K562 (cell line): ENCODE measurements at regions not wholly inside any gene's neighbourhood (a gene's known extent, or its start where the extent isn't known, plus 50 kb on each side); places are given as distances from the start of the nearest gene placed in this dataset.

ENCODE experiments used
- ATAC-seq: fragments of 200-7000 bp; cut with Tn5 transposase; 3 replicates; pipeline ENCODE4 v1.9.1; 2020; ENCODE audit warnings: moderate library complexity
- BruUV-seq: library from RNA; stranded (reverse); fragments of 400-500 nt; replicated peaks from 2 replicates; lab custom pipeline; 2021; lab: Mats Ljungman, UMichigan
- CTCF ChIA-PET: fragments of 300-600 bp; formaldehyde crosslinking; extraction: SDS; loops from one replicate; lab custom pipeline; 2021; ENCODE audit warnings: low intra/inter-chr PET ratio; lab: Yijun Ruan, JAX
- POLR2A ChIA-PET: fragments of 300-600, 350-650 bp; sonication (Branson Sonifier 250); formaldehyde crosslinking; extraction: SDS; loops from one replicate; lab custom pipeline; 2021; ENCODE audit warnings: antibody characterized with exemption, inconsistent platforms; lab: Yijun Ruan, JAX
- DNase-seq, 4 experiments: peaks; one replicate each; pipeline versions ENCODE4 v3.0.0 to v3.0.0-alpha.2; 2011 to 2018; ENCODE audit warnings: low spot score in 3 of 4, mixed read lengths in 3 of 4; ENCODE audit errors: extremely low read depth in 1 of 4
- FAIRE-seq: peaks from 2 replicates; lab custom pipeline; 2011; peaks lifted over from hg19 to GRCh38; lab: Jason Lieb, UNC
- H2AFZ ChIP-seq: 2 replicates; pipeline ENCODE4 v1.6.0; 2011; ENCODE audit warnings: low read depth, low read length, control low read depth, inconsistent platforms
- H3K27ac ChIP-seq: fragments of 200-600 bp; 3 replicates; pipeline ENCODE4 v1.8.0; 2011; ENCODE audit warnings: low read depth, mild to moderate bottlenecking, control low read depth, inconsistent platforms, low read length, moderate library complexity, mixed read lengths; ENCODE audit errors: extremely low read depth
- H3K27me3 ChIP-seq, 2 experiments: fragments of 300-600 bp in 1 of 2; 2 replicates in 1 of 2; 3 replicates in 1 of 2; pipeline versions ENCODE4 v1.6.0 to v1.8.0; 2011; ENCODE audit warnings: inconsistent platforms in 2 of 2, low read length in 2 of 2, mild to moderate bottlenecking in 1 of 2, mixed read lengths in 1 of 2, moderate library complexity in 1 of 2; ENCODE audit not compliant: control insufficient read depth in 2 of 2, insufficient read depth in 2 of 2
- H3K36me3 ChIP-seq: fragments of 300-600 bp; 3 replicates; pipeline ENCODE4 v1.8.0; 2011; ENCODE audit warnings: mild to moderate bottlenecking, low read length, inconsistent platforms; ENCODE audit not compliant: control insufficient read depth, insufficient read depth
- H3K4me1 ChIP-seq, 2 experiments: fragments of 200-600 bp in 1 of 2; replicated peaks in 1 of 2; 2 replicates in 1 of 2; 3 replicates in 1 of 2; pipeline versions ENCODE4 v1.5.1 to v1.8.0; 2011; ENCODE audit warnings: inconsistent platforms in 2 of 2, low read length in 2 of 2, mild to moderate bottlenecking in 1 of 2, mixed read lengths in 1 of 2, moderate library complexity in 1 of 2; ENCODE audit not compliant: control insufficient read depth in 2 of 2, insufficient read depth in 2 of 2
- H3K4me2 ChIP-seq: 2 replicates; pipeline ENCODE4 v1.6.1; 2011; ENCODE audit warnings: low read length, control low read depth, inconsistent platforms, mixed read lengths; ENCODE audit not compliant: insufficient read depth
- H3K4me3 ChIP-seq: fragments of 200-600 bp; sonication (generic), shearing (Covaris generic); 2 replicates; pipeline ENCODE4 v1.5.1; 2016; ENCODE audit warnings: control low read depth, inconsistent platforms
- H3K79me2 ChIP-seq: fragments of 200-600 bp; 3 replicates; pipeline ENCODE4 v1.8.0; 2011; ENCODE audit warnings: low read length, inconsistent platforms; ENCODE audit not compliant: control insufficient read depth, insufficient read depth
- H3K9ac ChIP-seq, 2 experiments: 2 replicates each; pipeline versions ENCODE4 v1.6.0 to v1.6.1; 2011; ENCODE audit warnings: low read depth in 2 of 2, low read length in 2 of 2, control low read depth in 1 of 2, inconsistent platforms in 1 of 2, mild to moderate bottlenecking in 1 of 2, mixed read lengths in 1 of 2; ENCODE audit not compliant: insufficient read depth in 1 of 2
- H3K9me1 ChIP-seq: one replicate; pipeline ENCODE4 v1.6.0; 2011; ENCODE audit warnings: inconsistent platforms, mild to moderate bottlenecking, low read length, moderate library complexity; ENCODE audit not compliant: control insufficient read depth, insufficient read depth
- H3K9me3 ChIP-seq: replicated peaks from 2 replicates; pipeline ENCODE4 v1.5.1; 2011; ENCODE audit warnings: low read depth, low read length, inconsistent platforms; ENCODE audit not compliant: control insufficient read depth, insufficient read depth
- H4K20me1 ChIP-seq: replicated peaks from 2 replicates; pipeline ENCODE4 v1.6.1; 2011; ENCODE audit warnings: low read length, inconsistent platforms, mixed read lengths; ENCODE audit not compliant: control insufficient read depth, insufficient read depth
- BCOR ChIP-seq: fragments of 450-650 bp; IDR thresholded peaks from 2 replicates; pipeline ENCODE4 v1.6.1; 2016
- CBFA2T3 ChIP-seq: fragments of 450-650 bp; IDR thresholded peaks from 2 replicates; pipeline ENCODE4 v1.6.1; 2017
- EZH2 ChIP-seq: IDR thresholded peaks from 2 replicates; pipeline ENCODE4 v1.6.1; 2012; ENCODE audit warnings: low read depth, mild to moderate bottlenecking, inconsistent platforms, low read length, borderline replicate concordance
- FOSL1 ChIP-seq: fragments of 200-800 bp; sonication (Bioruptor generic); conservative IDR thresholded peaks from 2 replicates; pipeline ENCODE4 v1.6.1; 2016; ENCODE audit warnings: missing genetic modification characterization, missing compliant biosample characterization
- FOXA1 ChIP-seq: fragments of 450-650 bp; IDR thresholded peaks from 2 replicates; pipeline ENCODE4 v1.6.1; 2016; ENCODE audit warnings: mild to moderate bottlenecking, borderline replicate concordance
- HDAC3 ChIP-seq: fragments of 450-650 bp; IDR thresholded peaks from 2 replicates; pipeline ENCODE4 v1.6.1; 2018; ENCODE audit warnings: borderline replicate concordance, mild to moderate bottlenecking, moderate library complexity; ENCODE audit not compliant: partially characterized antibody
- KDM1A ChIP-seq, 2 experiments: fragments of 450-650 bp; IDR thresholded peaks; 2 replicates each; pipeline ENCODE4 v1.6.1; 2016; ENCODE audit warnings: mild to moderate bottlenecking in 2 of 2
- NCOA2 ChIP-seq, 2 experiments: fragments of 450-650 bp; IDR thresholded peaks; 2 replicates each; pipeline ENCODE4 v1.6.1; 2018; ENCODE audit warnings: mild to moderate bottlenecking in 2 of 2, moderate library complexity in 1 of 2; ENCODE audit not compliant: partially characterized antibody in 2 of 2
- RCOR1 ChIP-seq, 2 experiments: IDR thresholded peaks; 2 replicates each; pipeline ENCODE4 v1.6.1; 2012; ENCODE audit warnings: low read depth in 2 of 2, low read length in 2 of 2, borderline replicate concordance in 1 of 2, improper control_type of control experiment in 1 of 2
- SOX6 ChIP-seq: fragments of 450-650 bp; IDR thresholded peaks from 2 replicates; pipeline ENCODE4 v1.6.1; 2014; ENCODE audit warnings: mild to moderate bottlenecking
- ZC3H4 ChIP-seq: sonication (generic); formaldehyde crosslinking; IDR thresholded peaks from 2 replicates; pipeline ENCODE4 v1.9.0; 2021; ENCODE audit warnings: missing genetic modification reagents, borderline replicate concordance
- ZFP1 ChIP-seq: fragments of 450-650 bp; formaldehyde crosslinking; IDR thresholded peaks from 2 replicates; pipeline ENCODE4 v1.4.0; 2020; ENCODE audit warnings: mild to moderate bottlenecking, mixed read lengths
- ZNF408 ChIP-seq: fragments of 250-450 bp; sonication (Bioruptor Pico); IDR thresholded peaks from 2 replicates; pipeline ENCODE4 v1.4.0; 2020; ENCODE audit warnings: low read depth, mild to moderate bottlenecking, moderate library complexity
- ZNF766 ChIP-seq: fragments of 200-800 bp; sonication (Bioruptor generic); conservative IDR thresholded peaks from 2 replicates; pipeline ENCODE4 v1.6.1; 2016; ENCODE audit warnings: missing genetic modification characterization, missing compliant biosample characterization
- WGBS: fragments of 100-300 bp; shearing (Covaris generic); methylation state at CpG from one replicate; pipeline ENCODE4 v1.1.6; 2016; ENCODE audit warnings: low coverage, mixed read lengths; ENCODE audit not compliant: insufficient coverage; ENCODE audit errors: missing lambda C conversion rate; 5-methylcytosine and 5-hydroxymethylcytosine counted together
- in situ Hi-C: fragments of 300-500 bp; cut with MboI; formaldehyde crosslinking; loops from 4 replicates; pipeline ENCODE4 v1.15.0; 2018; ENCODE audit warnings: inconsistent platforms, mixed read lengths
- intact Hi-C: fragments of 100-400 bp; cut with micrococcal nuclease; formaldehyde crosslinking; loops from 2 replicates; pipeline ENCODE4 v1.14.2; 2022
- TF ChIP-seq, protein P1 (sequence below): fragments of 450-650 bp; IDR thresholded peaks from 2 replicates; pipeline ENCODE4 v1.7.0; 2016; ENCODE audit warnings: borderline replicate concordance

DNA sequence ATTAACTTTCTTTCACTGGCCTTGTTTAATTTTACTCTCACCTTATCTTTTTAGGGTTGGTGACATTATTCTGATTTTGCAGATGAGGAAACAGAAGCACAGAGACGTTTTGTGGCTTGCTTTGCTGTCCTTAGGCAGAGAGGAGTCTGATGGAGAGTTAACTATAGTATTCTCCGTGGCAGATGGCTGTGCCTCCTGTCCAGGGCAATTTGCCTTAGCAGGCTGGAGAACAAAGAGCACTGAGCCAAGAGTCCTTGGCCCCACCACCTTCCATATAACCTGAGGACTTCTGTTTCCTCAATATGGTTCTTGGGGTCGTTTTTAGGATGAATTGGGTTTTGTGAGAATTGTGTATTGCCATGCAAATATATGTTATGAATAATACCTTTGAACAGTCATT lies 71.4 kb upstream of the BACH2 start:
- Histone ChIP-seq H3K27ac (no peak overlapping the region), H3K9me3 (no peaks in the 10 kb centered on the region), H3K4me1 (peaks cover 10 to 23% of the 10 kb centered on the region in 2 experiments), H3K4me3 (no peak overlapping the region), H3K79me2 (no peaks in the 10 kb centered on the region), H3K9me1 (no peaks in the 10 kb centered on the region), H2AFZ (peak overlapping the region; percentile 54; the same call in 1 of the 2 replicates), H4K20me1 (no peaks in the 10 kb centered on the region), H3K4me2 (no peak overlapping the region), H3K27me3 (no peaks in the 10 kb centered on the region), H3K36me3 (no peaks in the 10 kb centered on the region), H3K9ac (no peak overlapping the region)
- FAIRE-seq (no peak), DNase-seq (no peak), ATAC-seq (no peak)
- in situ Hi-C loops = no loop called here
- CTCF ChIA-PET = no interaction called here
- POLR2A ChIA-PET = no interaction called here
- 10% methylated on average over 3 of the region's 3 CpGs for WGBS
- TF ChIP-seq, protein P1, sequence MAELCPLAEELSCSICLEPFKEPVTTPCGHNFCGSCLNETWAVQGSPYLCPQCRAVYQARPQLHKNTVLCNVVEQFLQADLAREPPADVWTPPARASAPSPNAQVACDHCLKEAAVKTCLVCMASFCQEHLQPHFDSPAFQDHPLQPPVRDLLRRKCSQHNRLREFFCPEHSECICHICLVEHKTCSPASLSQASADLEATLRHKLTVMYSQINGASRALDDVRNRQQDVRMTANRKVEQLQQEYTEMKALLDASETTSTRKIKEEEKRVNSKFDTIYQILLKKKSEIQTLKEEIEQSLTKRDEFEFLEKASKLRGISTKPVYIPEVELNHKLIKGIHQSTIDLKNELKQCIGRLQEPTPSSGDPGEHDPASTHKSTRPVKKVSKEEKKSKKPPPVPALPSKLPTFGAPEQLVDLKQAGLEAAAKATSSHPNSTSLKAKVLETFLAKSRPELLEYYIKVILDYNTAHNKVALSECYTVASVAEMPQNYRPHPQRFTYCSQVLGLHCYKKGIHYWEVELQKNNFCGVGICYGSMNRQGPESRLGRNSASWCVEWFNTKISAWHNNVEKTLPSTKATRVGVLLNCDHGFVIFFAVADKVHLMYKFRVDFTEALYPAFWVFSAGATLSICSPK = no peak
- BruUV-seq = no TSS peak
- intact Hi-C loops = no loop called here

DNA sequence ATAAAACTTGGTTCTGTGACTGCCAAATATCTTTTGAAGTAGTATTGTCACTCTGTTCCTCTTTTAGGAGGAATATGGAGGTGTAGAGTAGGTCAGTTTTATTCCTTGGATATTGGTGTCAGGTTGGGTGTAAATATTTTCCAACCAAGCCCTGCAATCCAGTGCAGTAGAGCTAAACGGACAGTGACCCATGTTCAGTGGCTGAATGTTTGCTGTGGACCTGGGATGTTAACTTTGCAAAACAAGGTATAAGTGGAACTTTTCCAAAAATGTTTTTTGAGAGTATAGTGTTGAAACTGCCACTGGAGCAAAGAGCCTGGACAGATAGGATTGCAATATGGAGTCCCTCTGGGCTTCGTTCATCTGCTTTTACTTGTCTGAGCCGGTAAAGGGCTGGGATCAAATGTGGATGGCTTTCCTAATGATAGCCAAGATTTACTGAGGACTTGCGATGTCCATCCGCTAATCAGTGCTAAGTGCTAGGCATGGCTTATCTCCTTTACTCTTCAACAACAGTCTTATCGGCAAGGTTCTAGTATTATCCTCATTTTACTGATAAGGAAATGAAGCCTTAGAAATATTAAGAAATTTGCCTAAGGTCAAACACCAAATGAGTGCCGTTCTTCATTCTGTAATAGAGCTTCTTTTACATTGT lies 69.0 kb upstream of the BACH2 start:
- Histone ChIP-seq H2AFZ (no peak overlapping the region), H3K4me1 (peaks cover 10 to 21% of the 10 kb centered on the region in 2 experiments), H3K4me3 (no peak overlapping the region), H3K79me2 (no peaks in the 10 kb centered on the region), H3K27me3 (no peaks in the 10 kb centered on the region), H3K9me3 (no peaks in the 10 kb centered on the region), H4K20me1 (no peaks in the 10 kb centered on the region), H3K27ac (no peak overlapping the region), H3K4me2 (no peak overlapping the region), H3K36me3 (no peaks in the 10 kb centered on the region), H3K9me1 (no peaks in the 10 kb centered on the region), H3K9ac (no peak overlapping the region)
- POLR2A ChIA-PET = no interaction called here
- no peak for ATAC-seq
- BruUV-seq = no TSS peak
- CTCF ChIA-PET = no interaction called here
- WGBS = 13% methylated on average over 7 of the region's 7 CpGs
- intact Hi-C loops (no loop called here), in situ Hi-C loops (no loop called here)
- TF ChIP-seq HDAC3 (no peak), NCOA2 (IDR thresholded peaks at IDR 0.05; ENCODE audit: partially characterized antibody in 2 of 2) (no peak), KDM1A (IDR thresholded peaks at IDR 0.05) (peak; percentile 11 to 39; a peak in 1 of 4 replicates), BCOR (no peak), ZC3H4 (no peak), ZNF408 (CRISPR knock-in tag) (no peak), FOXA1 (no peak), ZNF766 (CRISPR knock-in tag) (0 out of 2 replicates have a peak, but pooled peaks have one; percentile 30), FOSL1 (tag) (peak; percentile 44), ZFP1 (CRISPR knock-in tag) (no peak), CBFA2T3 (peak; percentile 41), RCOR1 (IDR thresholded peaks at IDR 0.05; ENCODE audit: borderline replicate concordance in 1 of 2, low read depth in 2 of 2, low read length in 2 of 2) (peak in 1 of 2 experiments; percentile 72; a peak in 1 of 4 replicates), SOX6 (peak; percentile 58; the same call in 1 of the 2 replicates), EZH2 (no peak)
- no peak for DNase-seq
- no peak for FAIRE-seq
